GM18520 (cell line): ENCODE measurements at regions not wholly inside any gene's neighbourhood (a gene's known extent, or its start where the extent isn't known, plus 50 kb on each side); places are given as distances from the start of the nearest gene placed in this dataset.
"Not testable (repeated sequence)": the region's sequence is repeated elsewhere in the genome, so short reads cannot be mapped to it uniquely, and the experiment has no call there.

Experiments used
- ATAC-seq: cut with Tn5 transposase; IDR thresholded peaks from one replicate; pipeline ENCODE4 v1.9.1; 2021; ENCODE audit not compliant: unreplicated experiment

DNA sequence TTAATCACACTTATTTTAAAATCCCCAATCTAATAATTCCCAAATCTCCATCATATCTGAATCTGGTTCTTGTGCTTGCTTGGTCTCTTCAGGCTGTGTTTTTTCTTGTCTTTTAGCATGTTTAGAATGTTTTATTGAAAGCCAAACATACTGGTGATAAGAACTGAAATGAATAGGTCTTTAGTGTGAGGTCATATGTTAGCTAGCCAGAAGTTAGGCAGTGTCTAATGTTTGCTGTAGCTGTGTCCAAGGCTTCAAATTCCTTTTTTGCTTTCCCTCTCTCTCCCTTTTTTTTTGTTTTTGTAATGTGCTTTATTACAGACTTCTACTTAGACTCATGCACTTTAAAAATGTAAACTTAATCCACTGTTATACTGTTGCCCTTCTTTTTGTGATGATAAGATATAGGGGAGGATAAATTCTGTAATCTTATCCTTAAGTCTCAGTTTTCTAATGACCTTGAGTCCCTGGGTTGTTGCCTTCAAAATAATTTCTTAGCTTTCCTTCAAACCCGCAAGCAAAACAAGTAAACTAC is 725.1 kb downstream of the BRINP3 start:
- ATAC-seq: no peak

DNA sequence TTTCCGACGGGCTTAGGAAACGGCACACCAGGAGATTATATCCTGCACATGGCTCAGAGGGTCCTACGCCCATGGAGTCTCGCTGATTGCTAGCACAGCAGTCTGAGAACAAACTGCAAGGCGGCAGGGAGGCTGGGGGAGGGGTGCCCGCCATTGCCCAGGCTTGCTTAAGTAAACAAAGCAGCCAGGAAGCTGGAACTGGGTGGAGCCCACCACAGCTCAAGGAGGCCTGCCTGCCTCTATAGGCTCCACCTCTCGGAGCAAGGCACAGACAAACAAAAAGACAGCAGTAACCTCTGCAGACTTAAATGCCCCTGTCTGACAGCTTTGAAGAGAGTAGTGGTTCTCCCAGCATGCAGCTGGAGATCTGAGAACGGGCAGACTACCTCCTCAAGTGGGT is 722.6 kb downstream of the BRINP3 start:
- not testable (repeated sequence) for ATAC-seq

DNA sequence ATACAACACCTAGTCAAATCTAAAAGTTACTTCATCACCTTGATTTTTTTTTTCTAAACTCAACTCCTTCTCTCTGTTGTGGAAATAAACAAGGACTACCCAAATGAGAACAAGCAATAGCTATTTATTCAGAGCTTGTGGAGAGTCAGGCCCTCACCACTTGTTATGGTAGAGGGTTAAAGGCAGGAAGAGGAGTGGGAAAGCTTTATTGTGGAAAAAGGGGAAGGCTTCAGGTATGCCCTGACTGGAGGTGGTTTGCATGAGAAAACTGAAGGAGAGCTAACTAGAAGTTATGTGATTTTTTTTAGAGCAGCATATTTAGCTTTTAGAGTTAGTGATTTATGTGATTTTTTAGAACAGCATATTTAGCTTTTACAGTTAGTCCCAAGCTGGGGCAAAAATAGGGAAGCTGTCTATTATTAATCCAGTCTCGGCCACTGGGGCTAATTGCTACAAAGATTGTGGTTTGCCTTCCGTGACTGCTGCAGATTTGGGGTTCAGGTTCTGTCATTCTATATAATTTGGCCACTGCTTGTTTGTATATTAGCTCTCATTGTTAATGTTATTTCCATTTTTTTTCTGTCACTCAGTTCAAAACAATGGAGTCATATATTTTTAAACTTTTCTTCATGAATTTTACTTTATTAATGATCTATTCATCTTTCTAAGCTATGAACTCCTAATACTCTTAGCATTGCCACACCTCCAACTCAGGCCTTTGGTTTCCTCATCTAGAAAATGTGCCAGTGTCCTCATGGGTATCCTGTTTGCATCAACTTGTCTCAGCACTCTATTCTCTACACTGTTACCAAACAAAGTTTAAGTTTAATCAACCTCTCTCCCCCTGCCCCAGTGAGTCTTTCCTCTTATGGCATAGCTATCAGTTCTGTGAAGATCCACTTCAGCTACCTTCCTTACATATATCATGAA is 713.0 kb downstream of the BRINP3 start:
- ATAC-seq: no peak

DNA sequence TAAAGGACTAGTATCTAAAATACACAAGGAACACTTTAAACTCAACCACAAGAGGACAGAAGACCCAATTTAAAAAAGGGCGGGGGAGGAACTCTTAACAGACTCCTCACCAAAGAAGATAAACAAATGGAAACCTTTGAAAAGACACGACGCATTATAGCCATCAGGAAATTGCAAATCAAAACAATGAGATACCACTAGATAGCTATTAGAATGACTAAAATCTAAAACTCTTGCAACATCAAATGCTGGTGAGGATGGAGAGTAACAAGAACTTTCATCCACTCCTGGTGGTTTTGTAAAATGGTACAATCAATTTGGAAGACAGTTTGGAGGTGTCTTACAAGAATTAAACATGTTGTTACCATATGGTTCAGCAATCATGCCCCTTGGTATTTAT is 708.2 kb downstream of the BRINP3 start:
- ATAC-seq: no peak

DNA sequence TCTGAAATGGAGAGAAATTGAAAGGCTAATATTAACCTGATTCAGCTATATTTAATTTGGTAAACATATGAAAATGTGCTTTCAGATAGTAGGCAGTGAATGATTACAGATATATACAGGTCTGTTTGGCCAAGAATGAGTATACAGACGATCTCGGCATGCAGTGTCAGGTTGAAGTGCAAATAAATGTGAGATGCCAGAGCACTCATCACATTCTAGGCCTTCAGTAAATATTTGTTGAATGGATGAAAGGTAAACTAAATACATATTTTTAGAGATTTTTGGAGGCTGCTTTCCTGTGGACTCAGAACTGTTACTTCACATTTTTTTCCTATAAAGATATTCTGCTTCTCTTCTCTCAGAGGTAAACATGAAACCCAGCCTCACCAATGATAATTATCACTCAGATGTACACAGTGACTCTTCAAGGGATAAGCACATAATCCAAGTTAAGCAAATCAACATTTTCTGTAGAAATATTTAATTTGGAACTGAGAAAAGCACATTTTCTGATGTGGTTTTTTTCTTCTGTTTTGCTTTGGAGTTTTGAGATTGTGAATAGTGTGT is 702.9 kb downstream of the BRINP3 start:
- ATAC-seq: no peak

DNA sequence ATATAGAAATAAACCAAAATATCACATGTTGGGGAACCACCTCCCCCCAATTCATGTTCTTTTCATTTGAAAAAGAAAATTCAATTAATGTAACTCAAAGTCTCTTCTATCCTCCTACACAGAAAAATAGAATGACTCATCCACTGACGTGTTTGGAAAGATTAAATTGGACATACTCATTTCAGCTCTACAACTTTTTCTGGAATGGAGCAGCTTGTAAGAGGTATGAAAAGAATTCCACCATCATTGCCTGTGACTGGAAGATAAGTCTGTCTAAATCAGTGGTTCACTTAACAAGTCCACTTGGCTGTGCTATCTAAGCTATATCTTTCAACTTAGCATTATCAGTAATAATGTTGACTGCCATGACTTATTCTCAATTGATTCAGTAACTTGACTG is 702.3 kb downstream of the BRINP3 start:
- no peak for ATAC-seq

DNA sequence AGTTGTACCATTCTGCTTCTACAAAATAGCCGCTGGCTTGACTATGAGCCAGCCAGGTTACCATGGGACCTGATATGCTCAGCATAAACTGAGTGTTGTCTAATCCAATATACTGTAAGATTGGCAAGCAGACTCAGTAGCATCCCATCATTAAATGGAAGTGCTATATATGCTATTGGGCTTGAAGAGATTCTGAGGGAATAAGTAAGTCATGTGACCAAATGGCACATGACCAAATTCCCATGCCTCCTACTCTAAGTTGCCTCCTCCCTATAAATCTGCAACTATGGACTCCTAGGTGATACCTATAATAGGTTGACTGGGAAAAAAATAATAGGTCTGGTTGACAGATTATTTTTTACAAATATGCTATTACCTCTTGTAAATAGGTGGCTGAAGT is 698.6 kb downstream of the BRINP3 start:
- no peak for ATAC-seq

DNA sequence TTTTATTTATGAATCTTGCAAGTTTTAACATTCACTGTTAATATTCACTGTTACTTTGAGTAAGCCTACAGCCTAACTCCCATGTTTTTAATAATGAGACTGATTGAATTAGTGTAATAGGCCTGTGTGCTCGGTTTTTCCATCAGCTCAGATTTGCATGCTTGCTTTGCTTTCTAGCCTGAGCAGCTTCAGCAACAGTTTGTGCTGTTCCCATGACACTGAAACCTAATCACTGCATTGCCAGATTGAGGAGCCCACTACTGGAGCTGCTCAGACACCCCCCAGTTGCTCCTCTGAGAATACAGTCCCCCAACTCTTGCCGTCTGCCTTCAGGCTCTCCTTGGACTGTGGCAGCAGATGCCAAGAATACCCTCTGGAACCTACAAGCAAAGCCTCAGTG is 695.4 kb downstream of the BRINP3 start:
- ATAC-seq: no peak

DNA sequence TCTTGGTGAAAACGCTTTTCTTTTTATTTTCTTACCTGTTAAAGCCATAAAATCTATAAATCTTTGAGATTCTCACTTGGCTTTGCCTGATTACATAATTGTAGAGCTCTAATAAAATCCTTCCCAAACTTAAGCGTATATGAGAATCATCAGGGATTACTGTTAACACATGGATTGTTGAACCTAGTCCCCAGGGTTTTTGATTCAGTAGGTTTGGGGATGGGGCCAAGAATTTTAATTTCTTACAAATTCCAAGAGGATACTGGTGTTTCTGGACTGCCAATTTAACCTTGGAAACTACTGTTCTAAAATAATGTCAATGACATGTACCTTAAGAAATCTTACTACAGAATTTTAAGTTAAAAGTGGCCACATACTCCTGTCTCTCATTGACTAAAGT is 694.2 kb downstream of the BRINP3 start:
- no peak for ATAC-seq

DNA sequence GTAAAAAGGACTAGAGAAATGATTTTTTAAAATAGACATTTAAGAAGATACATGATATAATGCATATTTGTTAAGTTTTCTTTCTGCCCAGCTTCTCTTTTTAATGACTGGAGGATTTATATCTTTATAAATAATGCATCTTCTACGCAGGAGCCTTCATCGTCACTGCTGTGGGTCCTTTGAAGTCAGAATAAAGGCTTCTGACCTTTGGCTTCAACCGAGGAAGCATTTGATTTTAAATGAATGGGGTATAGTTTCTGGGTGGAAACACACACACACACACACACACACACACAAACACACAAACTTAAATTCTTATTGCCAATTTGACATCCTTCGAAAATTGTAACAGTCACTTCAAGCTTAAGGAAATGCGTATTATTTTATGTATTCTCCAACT is 690.9 kb downstream of the BRINP3 start:
- ATAC-seq: no peak

DNA sequence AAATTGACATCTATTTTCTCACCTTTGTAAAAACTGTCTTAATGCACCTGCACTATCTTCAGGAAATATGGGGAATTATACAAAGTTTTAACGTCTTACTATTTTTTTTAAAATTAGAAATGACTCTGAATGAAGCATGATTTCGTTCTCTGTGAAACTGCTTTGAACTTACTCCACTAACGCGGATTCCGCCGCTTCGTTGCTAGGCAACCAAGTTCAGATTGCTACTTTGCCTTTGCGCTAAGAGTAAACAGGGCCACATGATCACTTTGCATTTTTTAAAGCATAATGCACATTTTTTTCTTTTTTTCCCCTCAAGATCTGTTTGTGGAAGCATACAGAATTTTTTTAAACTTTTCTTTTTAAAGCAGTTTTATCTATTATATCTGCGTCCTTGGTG is 690.5 kb downstream of the BRINP3 start:
- no peak for ATAC-seq

DNA sequence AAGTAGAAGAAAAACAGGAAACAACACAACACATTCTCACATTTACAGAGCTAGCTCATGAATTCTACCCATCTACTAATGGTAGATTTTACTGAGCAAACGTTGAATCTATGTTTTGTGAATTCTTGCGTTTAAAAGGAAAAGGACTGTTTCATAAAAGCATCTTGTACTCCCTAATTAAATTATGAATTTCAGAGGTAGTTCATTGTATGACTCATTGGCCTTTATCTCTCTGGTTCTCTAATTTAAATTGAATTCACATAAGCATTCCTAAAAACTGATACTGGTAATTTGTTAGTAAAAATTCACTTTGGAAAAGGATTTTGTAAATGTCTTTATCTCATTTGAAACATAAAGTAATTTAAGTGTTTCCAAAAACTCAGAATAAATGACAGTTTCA is 687.3 kb downstream of the BRINP3 start:
- ATAC-seq: no peak

DNA sequence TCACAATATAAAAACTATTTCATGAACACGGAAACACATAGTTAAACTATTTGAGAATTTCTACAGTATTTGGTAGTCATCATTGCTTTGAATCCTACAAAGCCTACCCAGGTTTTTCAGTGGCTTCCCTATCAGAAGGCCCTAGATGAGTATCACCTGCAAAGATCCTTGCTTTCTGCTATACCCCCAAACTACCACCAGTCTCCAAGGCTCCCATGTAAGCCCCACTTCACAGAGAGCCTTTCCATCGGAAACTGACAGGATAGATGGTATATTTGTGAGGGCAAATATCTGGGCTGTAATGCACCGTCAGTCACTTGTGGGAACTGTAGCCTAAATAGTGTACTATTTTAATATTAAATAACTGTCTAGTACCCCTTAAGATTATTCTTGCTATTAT is 674.3 kb downstream of the BRINP3 start:
- ATAC-seq: no peak

DNA sequence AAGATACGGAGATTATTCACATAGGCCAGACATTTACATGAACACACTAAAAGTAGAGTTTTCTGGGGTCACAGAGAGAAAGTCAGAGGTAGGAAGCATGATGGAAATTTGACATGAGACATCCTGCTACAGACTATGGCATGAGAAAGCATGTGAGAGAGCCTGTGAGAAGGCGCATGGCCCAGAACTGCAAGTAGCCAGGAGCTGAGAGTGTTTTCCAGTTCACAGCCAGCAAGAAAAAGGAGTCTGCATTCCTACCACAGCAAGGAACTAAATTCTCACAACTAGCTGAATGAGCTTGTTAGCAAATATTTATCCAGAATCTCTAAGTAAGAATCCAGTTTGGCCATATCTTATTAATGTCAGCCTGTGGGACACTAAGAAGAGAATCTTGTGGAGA is 673.3 kb downstream of the BRINP3 start:
- ATAC-seq: no peak

DNA sequence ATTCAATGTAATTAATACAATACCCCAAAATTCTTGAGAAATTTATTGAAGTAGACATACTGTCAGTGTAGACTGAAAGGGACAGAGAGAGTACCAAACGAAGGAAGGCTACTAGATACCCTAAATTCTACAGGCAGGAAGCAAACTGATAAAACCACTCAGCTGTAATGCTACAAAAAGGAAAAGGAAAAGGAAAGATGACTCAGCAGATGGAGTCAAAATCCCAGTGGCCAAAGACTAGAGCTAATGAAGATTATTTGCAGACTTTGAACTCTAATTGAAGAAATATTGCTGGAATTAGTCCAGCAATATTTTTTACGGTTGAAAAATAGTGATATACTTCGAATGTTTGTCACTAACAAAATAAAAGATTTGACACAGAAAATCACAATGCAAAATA is 671.9 kb downstream of the BRINP3 start:
- no peak for ATAC-seq

DNA sequence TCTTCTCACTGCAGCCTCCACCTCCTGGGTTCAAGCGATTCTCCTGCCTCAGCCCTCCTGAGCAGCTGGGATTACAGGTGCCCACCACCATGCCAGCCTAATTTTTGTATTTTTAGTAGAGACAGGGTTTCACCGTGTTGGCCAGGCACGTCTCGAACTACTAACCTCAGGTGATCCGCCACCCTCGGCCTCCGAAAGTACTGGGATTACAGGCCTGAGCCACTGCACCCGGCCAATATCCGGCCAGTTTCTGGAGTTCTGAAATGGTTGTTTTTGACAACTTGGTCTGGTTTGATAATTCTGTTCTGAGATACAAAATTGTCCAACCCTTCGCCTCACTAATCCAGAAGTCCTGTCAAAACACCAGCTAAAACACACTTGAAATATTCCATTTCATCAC is 667.0 kb downstream of the BRINP3 start:
- not testable (repeated sequence) for ATAC-seq

DNA sequence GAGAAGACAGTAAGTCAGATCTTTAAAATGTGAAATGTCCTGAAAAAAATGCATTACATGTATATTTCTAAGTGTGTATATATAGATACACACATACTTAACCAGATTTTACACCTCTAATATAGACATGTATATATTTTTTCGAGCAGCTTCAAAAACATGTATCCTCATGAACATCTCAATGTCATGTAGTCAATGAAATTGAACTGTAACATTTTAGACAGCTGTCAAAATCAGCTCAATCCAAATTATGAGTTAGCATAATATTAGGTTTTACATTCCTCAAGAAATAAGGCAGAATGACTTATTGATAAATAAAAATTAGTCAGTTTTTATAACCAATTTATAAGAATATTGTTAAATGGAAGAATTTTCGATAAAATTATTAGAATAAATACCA is 665.7 kb downstream of the BRINP3 start:
- no peak for ATAC-seq

DNA sequence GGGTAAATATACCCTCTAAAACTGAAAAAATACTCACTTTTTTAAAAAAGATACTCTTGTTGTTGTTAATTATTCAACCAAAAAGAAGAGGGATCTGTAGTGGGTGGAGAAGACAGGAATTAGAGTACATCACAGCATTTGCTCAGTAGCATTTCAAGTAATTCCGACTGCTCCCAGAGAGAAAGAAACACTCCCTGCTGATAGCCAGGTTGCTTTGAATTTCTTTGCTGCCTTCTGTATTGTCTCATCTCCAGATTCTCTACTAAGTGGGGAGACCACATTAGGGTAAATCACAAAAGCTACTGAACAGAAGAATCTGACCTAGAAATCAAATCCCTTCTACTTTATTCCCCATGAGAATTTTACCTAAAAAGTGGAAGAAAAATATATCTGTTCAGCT is 661.1 kb downstream of the BRINP3 start:
- ATAC-seq: no peak

DNA sequence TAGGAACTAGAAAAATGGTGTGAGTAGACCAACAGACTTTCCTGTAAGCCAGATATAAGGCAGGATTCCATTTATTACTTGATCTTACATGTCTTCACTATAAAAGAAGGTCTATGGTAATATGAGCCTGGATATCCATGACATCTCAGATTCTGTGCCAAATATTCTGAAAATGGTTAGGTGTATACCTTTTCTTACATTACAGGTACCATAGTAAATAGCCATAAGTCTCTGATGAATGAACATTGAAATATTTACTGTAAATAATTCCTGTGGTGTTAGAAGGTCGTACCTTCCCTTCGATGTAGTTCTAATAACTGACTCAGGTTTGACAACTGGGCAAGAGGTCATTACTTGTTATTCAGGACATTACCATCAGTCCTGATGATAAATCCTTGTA is 657.9 kb downstream of the BRINP3 start:
- ATAC-seq: no peak

DNA sequence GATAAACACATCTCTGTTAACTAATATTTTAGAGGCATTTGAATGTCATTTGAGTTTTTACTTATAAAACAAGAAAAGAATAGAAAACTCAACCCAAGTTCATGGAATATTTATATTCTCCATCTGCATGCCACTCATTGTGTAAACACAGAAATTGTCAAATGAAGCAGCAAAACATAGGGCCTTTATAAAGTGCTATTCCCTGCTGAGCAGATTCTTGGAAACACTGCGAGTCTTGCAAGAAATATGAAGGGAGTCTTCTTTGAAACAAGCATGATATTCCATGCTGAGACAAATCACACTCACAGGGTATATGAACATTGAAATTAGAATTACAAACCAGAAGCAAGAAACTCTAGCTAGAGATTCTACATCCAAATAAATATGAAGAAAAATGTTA is 655.8 kb downstream of the BRINP3 start:
- ATAC-seq: no peak

DNA sequence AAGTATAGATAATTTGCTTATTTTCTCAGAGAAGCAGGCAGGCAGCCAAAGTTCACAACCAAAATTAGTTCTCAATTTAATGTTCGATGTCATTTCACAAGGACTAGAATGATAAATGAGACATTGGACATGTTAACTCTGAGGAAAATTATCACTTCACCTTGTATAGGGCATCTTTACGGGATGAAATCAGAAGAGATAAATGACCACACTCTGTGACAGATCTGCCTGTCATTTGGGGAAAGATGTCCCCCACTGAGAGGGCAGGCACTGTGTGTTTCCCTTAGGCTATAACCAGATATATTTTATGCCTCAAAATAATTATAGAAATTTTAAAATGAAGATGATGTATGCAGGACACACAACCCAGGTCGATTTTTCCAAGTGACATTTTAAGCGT is 642.9 kb downstream of the BRINP3 start:
- no peak for ATAC-seq

DNA sequence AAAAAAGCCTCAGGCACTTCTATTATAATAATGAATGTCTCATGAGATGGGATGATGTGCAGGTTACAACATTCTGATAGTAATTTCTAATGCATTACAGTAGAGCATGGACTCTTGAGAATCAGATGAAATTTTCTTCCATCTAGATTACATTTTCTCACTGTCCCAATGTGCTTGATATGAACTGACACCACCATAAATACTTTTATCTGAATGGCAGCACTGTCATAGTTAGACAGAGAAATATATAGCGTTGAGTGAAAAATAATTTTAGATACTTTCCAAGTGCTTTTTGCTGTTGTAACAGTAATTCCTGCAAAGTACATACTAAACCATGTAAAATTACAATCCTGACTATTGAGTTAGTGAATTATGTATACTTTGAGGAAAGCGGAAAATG is 630.1 kb downstream of the BRINP3 start:
- no peak for ATAC-seq
